GM12891 (cell line): ENCODE measurements at regions not wholly inside any gene's neighbourhood (a gene's known extent, or its start where the extent isn't known, plus 50 kb on each side); places are given as distances from the start of the nearest gene placed in this dataset.

ENCODE experiments used
- DNase-seq: peaks from one replicate; pipeline ENCODE4 v3.0.0; 2011; ENCODE audit warnings: low spot score; ENCODE audit not compliant: insufficient read length
- FAIRE-seq: peaks from 2 replicates; lab custom pipeline; 2011; peaks lifted over from hg19 to GRCh38; lab: Jason Lieb, UNC
- PAX5 ChIP-seq: IDR thresholded peaks from 2 replicates; pipeline ENCODE4 v1.6.1; 2011; ENCODE audit warnings: low read length, moderate library complexity, mild to moderate bottlenecking; ENCODE audit not compliant: insufficient read depth, severe bottlenecking
- POLR2A ChIP-seq: IDR thresholded peaks from 2 replicates; pipeline ENCODE4 v1.6.1; 2011; ENCODE audit warnings: low read depth, low read length, control low read depth
- POLR2AphosphoS5 ChIP-seq: IDR thresholded peaks from 2 replicates; pipeline ENCODE4 v1.6.1; 2011; ENCODE audit warnings: low read depth, low read length, control low read depth
- POU2F2 ChIP-seq: IDR thresholded peaks from 2 replicates; pipeline ENCODE4 v1.6.1; 2011; ENCODE audit warnings: low read depth, mild to moderate bottlenecking, control low read depth, low read length, moderate library complexity
- SPI1 ChIP-seq: IDR thresholded peaks from 2 replicates; pipeline ENCODE4 v1.6.1; 2011; ENCODE audit warnings: low read depth, low read length, control low read depth
- TAF1 ChIP-seq: IDR thresholded peaks from 2 replicates; pipeline ENCODE4 v1.6.1; 2011; ENCODE audit warnings: low read depth, low read length, control low read depth

DNA sequence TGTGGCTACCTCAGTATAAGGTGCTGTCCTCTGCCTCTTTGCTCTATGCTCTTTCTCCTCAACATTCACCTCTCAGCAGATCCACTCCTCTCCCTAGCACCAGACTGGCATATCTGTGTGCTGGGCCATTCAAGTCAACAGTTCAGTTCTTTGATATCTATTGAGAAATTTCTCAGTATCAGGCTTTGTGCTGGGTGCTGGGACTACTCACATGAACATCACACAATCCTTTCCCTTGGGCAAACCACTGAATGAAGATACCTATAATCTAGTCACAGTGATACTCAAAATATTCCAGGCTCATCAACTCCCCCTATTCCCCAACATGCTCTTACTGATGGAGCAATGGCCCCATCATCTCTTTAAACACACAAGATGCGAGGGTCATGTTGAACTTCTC, 120.8 kb downstream of the RPL22L1 start:
- DNase-seq, result no peak
- no peak for FAIRE-seq
- no peak for TF ChIP-seq PAX5
- no peak for TF ChIP-seq POU2F2
- no peak for TF ChIP-seq POLR2A
- TF ChIP-seq SPI1, result no peak
- no peak for TF ChIP-seq TAF1

DNA sequence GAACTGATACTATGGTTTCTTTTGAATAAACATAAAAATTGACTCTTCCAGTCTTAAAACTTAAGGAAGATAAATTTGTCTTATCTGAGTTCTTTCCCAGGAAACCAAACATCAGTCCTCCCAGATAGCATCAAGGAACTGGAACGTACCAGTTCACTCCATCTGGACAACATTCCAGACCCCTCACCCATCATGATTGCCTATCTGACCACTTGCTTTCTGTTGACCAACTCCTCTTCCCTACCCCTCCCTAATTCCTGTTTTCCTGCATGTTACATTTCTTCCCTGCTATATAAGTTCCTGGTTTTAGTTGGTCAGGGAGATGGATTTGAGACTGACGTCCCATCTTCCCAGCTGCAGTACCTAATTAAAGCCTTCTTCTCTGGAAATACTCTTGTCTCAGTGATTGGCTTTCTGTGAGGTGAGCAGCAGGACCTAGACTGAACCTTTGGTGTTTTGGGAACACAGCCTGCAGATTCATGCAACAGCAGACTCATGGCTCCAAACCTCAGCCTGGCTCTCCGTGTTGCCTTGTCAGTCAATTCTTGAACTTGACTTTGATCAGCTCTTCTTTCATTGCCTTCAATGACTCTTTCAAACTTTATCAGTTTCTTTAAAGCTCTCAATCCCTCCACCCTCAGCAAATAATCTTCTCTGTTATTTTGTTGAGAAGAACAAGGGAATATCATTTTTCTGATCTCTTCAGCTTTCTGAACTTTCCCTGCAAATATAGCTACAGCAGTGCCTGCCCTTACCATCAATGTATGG, 123.6 kb downstream of the RPL22L1 start:
- TF ChIP-seq PAX5 (no peak), POU2F2 (no peak), POLR2AphosphoS5 (no peak), SPI1 (no peak), POLR2A (no peak), TAF1 (no peak)
- FAIRE-seq (no peak), DNase-seq (no peak)

DNA sequence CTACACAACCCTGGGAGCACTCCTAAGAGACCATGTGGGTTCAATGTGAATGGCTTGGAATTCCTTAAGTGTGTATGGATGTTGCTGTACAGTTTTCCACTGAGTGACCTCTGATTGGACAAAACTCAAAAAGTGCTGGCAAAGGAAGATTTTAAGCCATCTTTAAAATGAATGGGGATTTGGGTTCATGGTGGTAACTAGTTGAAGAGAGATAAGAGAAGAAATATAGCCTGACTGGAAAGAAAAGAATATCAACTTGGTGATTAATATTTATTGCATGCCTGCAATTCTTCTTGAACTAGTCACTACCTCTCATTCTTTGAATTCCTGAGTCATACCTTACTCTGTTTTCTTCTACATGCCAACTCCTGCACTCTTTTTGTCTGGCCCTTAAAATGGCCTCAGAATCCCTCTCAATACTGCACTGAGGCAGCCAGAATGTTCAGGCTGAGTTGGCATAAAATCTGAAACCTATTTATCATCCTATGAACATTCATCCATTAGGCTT, 124.7 kb downstream of the RPL22L1 start:
- TF ChIP-seq TAF1 (no peak), PAX5 (no peak), POLR2AphosphoS5 (no peak), POU2F2 (no peak)
- FAIRE-seq, result no peak
- DNase-seq, result no peak

DNA sequence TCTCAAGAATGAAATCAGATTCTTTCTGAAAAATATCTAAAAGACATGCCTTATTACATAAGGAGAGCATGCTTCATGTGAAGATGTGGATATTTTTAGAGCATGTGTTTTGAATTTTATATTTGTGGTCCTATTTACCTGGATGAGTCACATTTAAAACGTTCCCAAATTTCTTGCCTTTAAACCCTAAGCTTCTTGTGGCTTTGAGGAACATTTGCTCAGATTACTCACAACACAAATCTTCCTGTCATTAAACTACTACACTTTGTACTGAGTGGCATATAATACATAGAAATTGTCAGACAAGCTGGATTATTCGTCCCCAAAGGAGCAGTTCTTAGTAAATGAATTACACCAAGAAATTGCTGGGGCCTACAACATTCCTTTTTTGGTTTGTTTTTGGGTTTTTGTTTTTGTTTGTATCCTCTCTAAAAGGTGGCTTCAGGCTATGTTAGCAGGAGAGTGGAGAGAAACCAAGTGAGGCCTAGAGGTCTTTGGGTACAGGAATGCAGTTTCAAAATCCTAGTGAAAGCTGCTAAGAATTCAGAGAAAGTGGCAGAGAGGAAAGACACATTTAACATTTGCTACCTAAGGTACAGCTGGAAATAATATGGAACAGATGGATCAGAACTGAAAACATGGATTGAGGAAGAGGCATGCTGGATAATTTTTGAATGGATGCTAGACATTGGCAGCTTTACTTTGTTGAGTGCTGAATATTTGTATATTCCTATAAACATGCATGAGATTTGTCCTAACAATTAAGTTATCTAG, 128.1 kb downstream of the RPL22L1 start:
- TF ChIP-seq TAF1, result no peak
- TF ChIP-seq POLR2AphosphoS5, result no peak
- TF ChIP-seq PAX5, result no peak
- no peak for TF ChIP-seq POU2F2
- no peak for TF ChIP-seq POLR2A
- no peak for TF ChIP-seq SPI1
- DNase-seq, result no peak
- no peak for FAIRE-seq

DNA sequence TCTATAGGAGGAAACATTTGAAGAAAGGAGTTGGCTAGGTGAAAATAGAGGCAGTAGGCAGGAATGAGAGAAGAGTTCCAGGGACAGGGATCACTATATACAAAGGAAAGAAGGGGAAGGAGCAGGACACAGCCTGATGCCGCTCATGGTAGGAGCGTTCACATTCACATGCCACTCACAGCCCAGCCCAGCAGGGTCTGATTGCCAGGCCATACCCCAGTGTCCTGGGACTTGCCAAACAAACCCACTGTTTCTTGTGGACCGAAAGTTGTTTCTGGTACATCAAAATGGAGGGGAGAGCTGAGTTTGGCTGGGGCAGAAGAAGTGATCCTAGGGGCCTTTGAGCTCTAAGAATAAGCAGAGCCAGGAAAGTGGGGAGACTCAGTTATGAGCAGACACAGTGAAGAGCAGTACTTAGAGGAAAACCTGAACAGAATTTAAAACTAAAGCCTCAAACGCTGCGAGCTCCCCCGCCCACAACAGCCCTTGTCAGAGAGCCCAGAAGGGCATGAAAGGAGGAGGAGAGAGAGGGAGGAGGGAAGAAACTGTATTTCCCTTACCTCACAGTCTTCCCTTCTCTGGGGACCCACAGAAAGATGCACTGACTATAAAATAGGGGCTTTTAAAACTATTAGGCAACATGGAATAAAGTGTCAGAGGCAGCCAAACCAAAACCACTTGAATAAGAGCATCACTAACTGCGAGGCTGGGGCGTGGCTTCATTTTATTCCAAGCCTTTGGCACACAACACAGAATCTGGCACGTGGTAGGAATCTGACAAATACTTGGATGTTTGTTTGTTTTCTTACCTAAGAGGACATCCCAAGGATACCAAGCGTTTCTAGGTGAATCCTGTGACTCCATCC, 129.0 kb downstream of the RPL22L1 start:
- TF ChIP-seq PAX5, result no peak
- no peak for TF ChIP-seq TAF1
- no peak for TF ChIP-seq SPI1
- no peak for TF ChIP-seq POLR2A
- TF ChIP-seq POU2F2, result no peak
- no peak for TF ChIP-seq POLR2AphosphoS5
- FAIRE-seq (no peak), DNase-seq (no peak)

DNA sequence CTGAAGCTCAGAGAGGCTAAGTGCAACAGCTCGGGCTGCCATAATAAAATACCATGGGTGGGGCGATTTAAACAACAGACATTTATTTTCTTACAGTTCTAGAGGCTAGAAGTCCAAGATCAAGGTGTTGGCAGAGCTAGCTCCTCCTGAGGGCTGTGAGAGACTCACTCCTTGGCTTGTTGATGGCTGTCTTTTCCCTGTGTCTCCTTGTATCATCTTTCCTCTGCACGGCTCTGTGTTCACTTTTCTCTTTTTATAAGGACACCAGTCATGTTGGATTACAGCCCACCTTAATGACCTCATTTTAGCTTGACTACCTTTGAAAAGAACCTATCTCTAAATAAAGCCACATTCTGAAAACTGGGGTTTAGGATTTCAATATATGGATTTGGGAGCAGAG, 129.7 kb downstream of the RPL22L1 start:
- no peak for DNase-seq
- no peak for FAIRE-seq
- no peak for TF ChIP-seq PAX5
- TF ChIP-seq SPI1, result no peak
- no peak for TF ChIP-seq POU2F2
- no peak for TF ChIP-seq TAF1
- TF ChIP-seq POLR2A, result no peak
- TF ChIP-seq POLR2AphosphoS5, result no peak

DNA sequence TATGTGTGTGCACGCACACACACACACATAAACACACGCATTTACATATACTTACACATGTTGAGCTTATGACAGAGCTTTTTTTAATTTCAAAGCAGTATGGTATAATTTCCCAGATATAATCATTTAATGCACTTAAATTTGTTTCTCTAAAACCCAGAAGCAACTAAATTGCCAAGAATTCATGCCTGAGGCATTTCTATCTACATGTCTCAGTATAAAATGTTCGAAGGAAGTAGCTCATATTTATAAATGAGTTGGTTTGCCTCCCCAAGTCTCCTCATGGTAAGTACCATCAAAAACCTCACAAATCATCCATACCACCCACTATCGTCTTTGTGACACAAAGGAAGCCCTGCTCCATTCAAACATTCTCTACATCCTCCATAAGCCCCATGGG, 130.6 kb downstream of the RPL22L1 start:
- FAIRE-seq (no peak), DNase-seq (no peak)
- TF ChIP-seq POU2F2 (no peak), POLR2A (no peak), TAF1 (no peak), PAX5 (no peak), POLR2AphosphoS5 (no peak), SPI1 (no peak)

DNA sequence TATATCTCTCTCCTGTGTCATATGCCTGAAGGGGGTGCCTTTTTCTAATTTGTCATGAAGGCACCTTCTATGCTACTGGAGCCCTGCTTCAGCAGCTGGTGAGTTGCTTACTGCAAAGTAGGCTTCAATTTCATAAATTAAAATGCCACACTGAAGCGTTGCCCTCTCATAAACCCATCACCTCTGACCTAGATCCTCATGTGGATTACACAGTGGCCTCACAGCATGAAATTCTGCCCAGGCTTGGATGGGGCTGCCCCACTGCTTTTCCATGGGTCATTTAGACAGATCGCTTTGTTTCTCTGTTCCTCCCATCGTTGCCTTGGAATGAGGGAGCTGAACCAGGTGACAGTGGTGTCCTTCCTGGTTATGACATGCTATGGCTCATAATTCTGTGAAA, 131.2 kb downstream of the RPL22L1 start:
- TF ChIP-seq POU2F2 (no peak), POLR2A (no peak), PAX5 (no peak), TAF1 (no peak), SPI1 (no peak), POLR2AphosphoS5 (no peak)
- no peak for DNase-seq
- FAIRE-seq, result no peak

DNA sequence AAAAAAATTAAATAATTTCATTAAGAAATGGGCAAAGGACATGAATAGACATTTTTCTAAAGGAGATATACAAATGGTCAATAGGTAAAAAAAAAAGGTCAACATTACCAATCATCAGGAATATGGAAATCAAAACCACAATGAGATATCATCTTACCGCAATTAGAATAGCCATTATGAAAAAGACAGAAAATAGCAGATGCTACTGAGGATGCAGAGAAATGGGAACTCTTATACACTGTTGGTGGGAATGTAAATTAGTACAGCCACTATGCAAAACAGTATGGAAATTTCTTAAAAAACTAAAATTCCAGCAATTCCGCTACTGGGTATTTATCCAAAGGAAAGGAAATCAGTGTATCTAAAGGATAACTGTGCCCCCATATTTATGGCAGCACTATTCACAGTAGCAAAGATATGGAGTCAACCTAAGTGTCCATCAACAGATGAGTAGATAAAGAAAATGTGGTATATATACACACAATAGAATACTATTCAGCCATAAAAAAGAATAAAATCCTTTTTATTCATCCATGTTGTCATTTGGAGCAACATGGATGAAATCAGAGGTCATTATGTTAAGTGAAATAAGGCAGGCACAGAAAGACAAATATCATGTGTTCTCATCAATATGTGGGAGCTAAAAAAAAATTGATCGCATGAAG, 132.4 kb downstream of the RPL22L1 start:
- DNase-seq, result no peak
- no peak for TF ChIP-seq PAX5
- no peak for TF ChIP-seq POLR2AphosphoS5
- no peak for TF ChIP-seq POLR2A
- no peak for TF ChIP-seq POU2F2
- TF ChIP-seq TAF1, result no peak
- no peak for TF ChIP-seq SPI1
- FAIRE-seq, result no peak
